Naive B cell (primary cell): ENCODE measurements at regions not wholly inside any gene's neighbourhood (a gene's known extent, or its start where the extent isn't known, plus 50 kb on each side); places are given as distances from the start of the nearest gene placed in this dataset.

Experiments used
- ATAC-seq, 2 donors: fragments of 150-1000 bp; cut with Tn5 transposase; 2 replicates each; pipeline ENCODE4 v1.10.0; 2021; ENCODE audit warnings: low read depth in 2 of 2, mild to moderate bottlenecking in 2 of 2, moderate library complexity in 2 of 2
- DNase-seq: peaks from one replicate; pipeline ENCODE4 v3.0.0; 2022
- H3K27ac Mint-ChIP-seq, 6 donors: one replicate each; pipeline ENCODE4 v1.8.0; 2020 to 2022; ENCODE audit warnings: mild to moderate bottlenecking in 6 of 6, mixed read lengths in 6 of 6, moderate library complexity in 5 of 6, inconsistent platforms in 2 of 6
- H3K27me3 Mint-ChIP-seq, 3 donors: one replicate each; pipeline ENCODE4 v1.8.0; 2021 to 2022; ENCODE audit warnings: mixed read lengths in 3 of 3, mild to moderate bottlenecking in 1 of 3
- H3K36me3 Mint-ChIP-seq, 2 donors: one replicate each; pipeline ENCODE4 v1.8.0; 2020 to 2022; ENCODE audit warnings: mixed read lengths in 2 of 2, inconsistent platforms in 1 of 2, mild to moderate bottlenecking in 1 of 2
- H3K4me1 Mint-ChIP-seq, 3 donors: one replicate each; pipeline ENCODE4 v1.8.0; 2020 to 2022; ENCODE audit warnings: mixed read lengths in 3 of 3, inconsistent platforms in 1 of 3, mild to moderate bottlenecking in 1 of 3, moderate library complexity in 1 of 3
- H3K4me3 Mint-ChIP-seq, 8 donors: one replicate each; pipeline ENCODE4 v1.8.0; 2020 to 2022; ENCODE audit warnings: mild to moderate bottlenecking in 8 of 8, mixed read lengths in 8 of 8, moderate library complexity in 8 of 8, inconsistent platforms in 2 of 8
- H3K9me3 Mint-ChIP-seq, 7 donors: one replicate each; pipeline ENCODE4 v1.8.0; 2020 to 2022; ENCODE audit warnings: mixed read lengths in 7 of 7, mild to moderate bottlenecking in 5 of 7, inconsistent platforms in 2 of 7, moderate library complexity in 1 of 7

- H3K36me3 Mint-ChIP-seq = no peaks in the 10 kb centered on the region
- no peaks in the 10 kb centered on the region for H3K4me1 Mint-ChIP-seq
- H3K9me3 Mint-ChIP-seq = peaks cover 0 to 4% (median 1%) of the 10 kb centered on the region in 7 donors
- no peak overlapping the region for H3K27ac Mint-ChIP-seq
- no peak for ATAC-seq
- H3K27me3 Mint-ChIP-seq = no peaks in the 10 kb centered on the region
- DNase-seq = no peak
- H3K4me3 Mint-ChIP-seq = no peak overlapping the region
These were observed 341.8 kb downstream of the NFIB start for GRCh38 chr9:13971966-13972655.

- Mint-ChIP-seq H3K27me3 (no peaks in the 10 kb centered on the region), H3K4me3 (no peak overlapping the region), H3K36me3 (no peaks in the 10 kb centered on the region), H3K9me3 (peaks cover 0 to 4% (median 1%) of the 10 kb centered on the region in 7 donors), H3K4me1 (no peaks in the 10 kb centered on the region), H3K27ac (no peak overlapping the region)
- no peak for ATAC-seq
- no peak for DNase-seq
These were observed 342.5 kb downstream of the NFIB start for GRCh38 chr9:13971415-13971814.

GRCh38 chr9:13970426-13970825 is 343.5 kb downstream of the NFIB start:
- H3K4me3 Mint-ChIP-seq = no peak overlapping the region
- no peaks in the 10 kb centered on the region for H3K36me3 Mint-ChIP-seq
- no peaks in the 10 kb centered on the region for H3K27me3 Mint-ChIP-seq
- peaks cover 0 to 4% (median 1%) of the 10 kb centered on the region in 7 donors for H3K9me3 Mint-ChIP-seq
- H3K27ac Mint-ChIP-seq = no peak overlapping the region
- H3K4me1 Mint-ChIP-seq = no peaks in the 10 kb centered on the region
- DNase-seq = no peak
- no peak for ATAC-seq

GRCh38 chr9:13970018-13970417 is 343.9 kb downstream of the NFIB start:
- Mint-ChIP-seq H3K9me3 (peaks cover 0 to 4% (median 1%) of the 10 kb centered on the region in 7 donors), H3K27me3 (no peaks in the 10 kb centered on the region), H3K4me1 (no peaks in the 10 kb centered on the region), H3K36me3 (no peaks in the 10 kb centered on the region), H3K27ac (no peak overlapping the region), H3K4me3 (no peak overlapping the region)
- ATAC-seq (no peak), DNase-seq (no peak)

GRCh38 chr9:13967438-13967837 is 346.5 kb downstream of the NFIB start:
- Mint-ChIP-seq H3K27me3 (no peaks in the 10 kb centered on the region), H3K27ac (no peak overlapping the region), H3K4me1 (no peaks in the 10 kb centered on the region), H3K36me3 (no peaks in the 10 kb centered on the region), H3K4me3 (no peak overlapping the region), H3K9me3 (peaks cover 0 to 3% (median 0%) of the 10 kb centered on the region in 7 donors)
- no peak for DNase-seq
- no peak for ATAC-seq

- Mint-ChIP-seq H3K4me3 (no peak overlapping the region), H3K9me3 (peaks cover 0 to 3% (median 0%) of the 10 kb centered on the region in 7 donors), H3K36me3 (no peaks in the 10 kb centered on the region), H3K4me1 (no peaks in the 10 kb centered on the region), H3K27me3 (no peaks in the 10 kb centered on the region), H3K27ac (no peak overlapping the region)
- DNase-seq (no peak), ATAC-seq (no peak)
These were observed 346.9 kb downstream of the NFIB start for GRCh38 chr9:13967011-13967410.

GRCh38 chr9:13963005-13963653 is 350.8 kb downstream of the NFIB start:
- DNase-seq (no peak), ATAC-seq (no peak)
- Mint-ChIP-seq H3K4me3 (no peak overlapping the region), H3K27ac (no peak overlapping the region), H3K4me1 (no peaks in the 10 kb centered on the region), H3K36me3 (no peaks in the 10 kb centered on the region), H3K27me3 (no peaks in the 10 kb centered on the region), H3K9me3 (peaks cover 0 to 3% (median 0%) of the 10 kb centered on the region in 7 donors)

GRCh38 chr9:13962006-13962405 is 351.9 kb downstream of the NFIB start:
- Mint-ChIP-seq H3K27me3 (no peaks in the 10 kb centered on the region), H3K36me3 (no peaks in the 10 kb centered on the region), H3K27ac (peak overlapping the region in 1 of 6 donors; percentile 10), H3K4me3 (no peak overlapping the region), H3K9me3 (no peaks in the 10 kb centered on the region), H3K4me1 (no peaks in the 10 kb centered on the region)
- no peak for DNase-seq
- no peak for ATAC-seq

GRCh38 chr9:13960011-13960765 is 353.8 kb downstream of the NFIB start:
- no peak overlapping the region for H3K27ac Mint-ChIP-seq

GRCh38 chr9:13958672-13959071 is 355.3 kb downstream of the NFIB start:
- Mint-ChIP-seq H3K9me3 (peaks cover 0 to 5% (median 2%) of the 10 kb centered on the region in 7 donors), H3K36me3 (no peaks in the 10 kb centered on the region), H3K27ac (no peak overlapping the region), H3K27me3 (no peaks in the 10 kb centered on the region), H3K4me1 (no peaks in the 10 kb centered on the region), H3K4me3 (no peak overlapping the region)
- ATAC-seq (no peak), DNase-seq (no peak)

More at GRCh38 chr9:13960011-13960765, 353.8 kb downstream of the NFIB start:
- no peak overlapping the region for H3K4me3 Mint-ChIP-seq
- H3K4me1 Mint-ChIP-seq = no peaks in the 10 kb centered on the region
- no peaks in the 10 kb centered on the region for H3K27me3 Mint-ChIP-seq
- no peaks in the 10 kb centered on the region for H3K9me3 Mint-ChIP-seq
- ATAC-seq = no peak
- DNase-seq = no peak
- no peaks in the 10 kb centered on the region for H3K36me3 Mint-ChIP-seq

- H3K9me3 Mint-ChIP-seq = peaks cover 0 to 11% (median 2%) of the 10 kb centered on the region in 7 donors
- H3K27ac Mint-ChIP-seq = no peak overlapping the region
- no peak overlapping the region for H3K4me3 Mint-ChIP-seq
- H3K36me3 Mint-ChIP-seq = no peaks in the 10 kb centered on the region
- H3K4me1 Mint-ChIP-seq = no peaks in the 10 kb centered on the region
- DNase-seq (no peak), ATAC-seq (no peak)
- no peaks in the 10 kb centered on the region for H3K27me3 Mint-ChIP-seq
These were observed 356.9 kb downstream of the NFIB start for GRCh38 chr9:13957089-13957488.

GRCh38 chr9:13956107-13956506 is 357.8 kb downstream of the NFIB start:
- no peak for DNase-seq
- Mint-ChIP-seq H3K27ac (no peak overlapping the region), H3K4me1 (no peaks in the 10 kb centered on the region), H3K9me3 (peaks cover 0 to 11% (median 3%) of the 10 kb centered on the region in 7 donors), H3K36me3 (no peaks in the 10 kb centered on the region), H3K4me3 (no peak overlapping the region), H3K27me3 (no peaks in the 10 kb centered on the region)
- ATAC-seq = no peak

- ATAC-seq = no peak
- H3K27me3 Mint-ChIP-seq = no peaks in the 10 kb centered on the region
These were observed 361.0 kb downstream of the NFIB start for GRCh38 chr9:13952906-13953305.

GRCh38 chr9:13948037-13948436 is 365.9 kb downstream of the NFIB start:
- no peaks in the 10 kb centered on the region for H3K36me3 Mint-ChIP-seq
- H3K4me3 Mint-ChIP-seq = no peak overlapping the region
- no peak for ATAC-seq
- no peaks in the 10 kb centered on the region for H3K4me1 Mint-ChIP-seq
- H3K27me3 Mint-ChIP-seq = no peaks in the 10 kb centered on the region
- H3K9me3 Mint-ChIP-seq = peaks cover 0 to 11% (median 2%) of the 10 kb centered on the region in 7 donors
- no peak overlapping the region for H3K27ac Mint-ChIP-seq
- DNase-seq = no peak

More at GRCh38 chr9:13952906-13953305, 361.0 kb downstream of the NFIB start:
- DNase-seq = no peak
- Mint-ChIP-seq H3K9me3 (peaks cover 0 to 16% (median 4%) of the 10 kb centered on the region in 7 donors), H3K4me1 (no peaks in the 10 kb centered on the region), H3K4me3 (no peak overlapping the region), H3K36me3 (no peaks in the 10 kb centered on the region), H3K27ac (no peak overlapping the region)
